HepG2 (cell line): ENCODE measurements at regions not wholly inside any gene's neighbourhood (a gene's known extent, or its start where the extent isn't known, plus 50 kb on each side); places are given as distances from the start of the nearest gene placed in this dataset.

Source experiments
- ATAC-seq: fragments of 200-7000 bp; cut with Tn5 transposase; 3 replicates; pipeline ENCODE4 v1.9.1; 2020; ENCODE audit warnings: mild to moderate bottlenecking, moderate library complexity
- BruUV-seq: library from RNA; stranded (reverse); fragments of 400-500 nt; replicated peaks from 2 replicates; lab custom pipeline; 2021; lab: Mats Ljungman, UMichigan
- CTCF ChIA-PET: fragments of 300-600 bp; formaldehyde crosslinking; extraction: SDS; loops from one replicate; lab custom pipeline; 2021; ENCODE audit warnings: low total read pairs, inconsistent platforms, low intra/inter-chr PET ratio; lab: Yijun Ruan, JAX
- POLR2A ChIA-PET: fragments of 350-600 bp; sonication (Branson Sonifier 250); formaldehyde crosslinking; loops from one replicate; lab custom pipeline; 2020; ENCODE audit warnings: antibody characterized with exemption, inconsistent platforms; lab: Yijun Ruan, JAX
- DNase-seq: peaks from one replicate; pipeline ENCODE4 v3.0.0-alpha.2; 2015; ENCODE audit warnings: low spot score
- FAIRE-seq: peaks from 3 replicates; lab custom pipeline; 2011; peaks lifted over from hg19 to GRCh38; lab: Jason Lieb, UNC
- H2AFZ ChIP-seq: one replicate; pipeline ENCODE4 v1.6.1; 2011; ENCODE audit warnings: low read length, inconsistent platforms
- H3K27ac ChIP-seq: fragments of 300-600 bp; 3 replicates; pipeline ENCODE4 v1.8.0; 2011; ENCODE audit warnings: mixed run types, mild to moderate bottlenecking, mixed read lengths, low read length, inconsistent platforms; ENCODE audit not compliant: insufficient read depth; ENCODE audit errors: extremely low read length
- H3K27me3 ChIP-seq, 2 experiments: fragments of 200-600 bp in 1 of 2; 2 replicates in 1 of 2; 3 replicates in 1 of 2; pipeline versions ENCODE4 v1.6.0 to v1.8.0; 2011; ENCODE audit warnings: low read length in 2 of 2, mild to moderate bottlenecking in 2 of 2, moderate library complexity in 2 of 2, inconsistent platforms in 1 of 2; ENCODE audit not compliant: insufficient read depth in 2 of 2, control insufficient read depth in 1 of 2
- H3K36me3 ChIP-seq, 2 experiments: fragments of 200-600 bp in 1 of 2; replicated peaks in 1 of 2; 2 replicates in 1 of 2; 3 replicates in 1 of 2; pipeline versions ENCODE4 v1.5.1 to v1.8.0; 2011; ENCODE audit warnings: low read length in 2 of 2, inconsistent platforms in 1 of 2; ENCODE audit not compliant: insufficient read depth in 2 of 2, control insufficient read depth in 1 of 2
- H3K4me1 ChIP-seq: 2 replicates; pipeline ENCODE4 v1.5.1; 2012; ENCODE audit warnings: low read length, inconsistent platforms; ENCODE audit not compliant: insufficient read depth
- H3K4me2 ChIP-seq: 2 replicates; pipeline ENCODE4 v1.6.0; 2011; ENCODE audit warnings: low read depth, low read length, inconsistent platforms
- H3K4me3 ChIP-seq, 3 experiments: fragments of 200-600 bp in 1 of 3; sonication (generic), shearing (Covaris generic) in 1 of 3; replicated peaks in 1 of 3; 2 replicates each; pipeline ENCODE4 v1.5.1; 2011 to 2016; ENCODE audit warnings: low read length in 3 of 3, inconsistent platforms in 2 of 3, low read depth in 2 of 3, mild to moderate bottlenecking in 2 of 3, control low read depth in 1 of 3, mixed read lengths in 1 of 3; ENCODE audit not compliant: insufficient read depth in 1 of 3
- H3K79me2 ChIP-seq: one replicate; pipeline ENCODE4 v1.6.1; 2011; ENCODE audit warnings: low read length, inconsistent platforms; ENCODE audit not compliant: insufficient read depth
- H3K9ac ChIP-seq: 2 replicates; pipeline ENCODE4 v1.6.0; 2011; ENCODE audit warnings: mild to moderate bottlenecking, low read depth, low read length, inconsistent platforms; ENCODE audit not compliant: insufficient read depth
- H3K9me3 ChIP-seq: 2 replicates; pipeline ENCODE4 v1.5.1; 2012; ENCODE audit warnings: mild to moderate bottlenecking, low read length
- H4K20me1 ChIP-seq: 2 replicates; pipeline ENCODE4 v1.6.0; 2011; ENCODE audit warnings: inconsistent platforms, mild to moderate bottlenecking, low read length, moderate library complexity; ENCODE audit not compliant: insufficient read depth
- CAMTA2 ChIP-seq: sonication (generic); formaldehyde crosslinking; IDR thresholded peaks from 2 replicates; pipeline ENCODE4 v1.4.0; 2020; ENCODE audit warnings: mild to moderate bottlenecking, missing genetic modification reagents, borderline replicate concordance
- KDM3A ChIP-seq: IDR thresholded peaks from 2 replicates; pipeline ENCODE4 v1.6.1; 2018; ENCODE audit warnings: low read depth, missing compliant biosample characterization
- MYNN ChIP-seq: sonication (generic); formaldehyde crosslinking; IDR thresholded peaks from 2 replicates; pipeline ENCODE4 v1.4.0; 2020; ENCODE audit warnings: mild to moderate bottlenecking, low read depth, missing genetic modification reagents
- NR2C2 ChIP-seq: sonication (generic); formaldehyde crosslinking; IDR thresholded peaks from 2 replicates; pipeline ENCODE4 v1.4.0; 2020; ENCODE audit warnings: missing genetic modification reagents, mild to moderate bottlenecking, moderate library complexity, borderline replicate concordance
- PLRG1 ChIP-seq: fragments of 450-650 bp; conservative IDR thresholded peaks from 2 replicates; pipeline ENCODE4 v1.6.1; 2016
- RBM22 ChIP-seq: fragments of 200-400 bp; formaldehyde crosslinking; optimal IDR thresholded peaks from 2 replicates; pipeline ENCODE3; 2017; ENCODE audit warnings: mild to moderate bottlenecking, low read length, moderate library complexity
- RFX3 ChIP-seq: IDR thresholded peaks from 2 replicates; pipeline ENCODE4 v1.6.1; 2016; ENCODE audit warnings: missing biosample characterization, missing genetic modification reagents
- RFX5 ChIP-seq: IDR thresholded peaks from 2 replicates; pipeline ENCODE4 v1.6.1; 2011; ENCODE audit warnings: low read depth, low read length, improper control_type of control experiment
- TBX2 ChIP-seq: sonication (generic); formaldehyde crosslinking; IDR thresholded peaks from 2 replicates; pipeline ENCODE4 v1.5.0; 2020; ENCODE audit warnings: missing genetic modification reagents, mild to moderate bottlenecking, borderline replicate concordance
- TGIF2 ChIP-seq: IDR thresholded peaks from 2 replicates; pipeline ENCODE4 v1.6.1; 2016; ENCODE audit warnings: control low read depth, missing compliant biosample characterization
- TOE1 ChIP-seq: sonication (generic); formaldehyde crosslinking; IDR thresholded peaks from 2 replicates; pipeline ENCODE4 v1.4.0; 2020; ENCODE audit warnings: mild to moderate bottlenecking, missing genetic modification reagents
- WIZ ChIP-seq: sonication (generic); formaldehyde crosslinking; IDR thresholded peaks from 2 replicates; pipeline ENCODE4 v1.5.1; 2020; ENCODE audit warnings: mild to moderate bottlenecking, missing genetic modification reagents
- YEATS2 ChIP-seq: sonication (generic); formaldehyde crosslinking; IDR thresholded peaks from 2 replicates; pipeline ENCODE4 v1.4.0; 2020; ENCODE audit warnings: missing genetic modification reagents, borderline replicate concordance
- ZNF121 ChIP-seq: sonication (generic); formaldehyde crosslinking; IDR thresholded peaks from 2 replicates; pipeline ENCODE4 v1.5.0; 2020; ENCODE audit warnings: mild to moderate bottlenecking, missing genetic modification reagents
- ZNF746 ChIP-seq: sonication (generic); formaldehyde crosslinking; IDR thresholded peaks from 2 replicates; pipeline ENCODE4 v1.8.0; 2022; ENCODE audit warnings: mild to moderate bottlenecking, missing genetic modification reagents
- ZNF83 ChIP-seq: sonication (generic); formaldehyde crosslinking; IDR thresholded peaks from 2 replicates; pipeline ENCODE4 v1.4.0; 2020; ENCODE audit warnings: missing genetic modification reagents, mild to moderate bottlenecking, borderline replicate concordance
- WGBS: methylation state at CpG from one replicate; pipeline ENCODE4 v1.1.6; 2017; ENCODE audit warnings: low lambda C conversion rate; 5-methylcytosine and 5-hydroxymethylcytosine counted together
- in situ Hi-C: cut with HindIII; loops from 2 replicates; pipeline ENCODE4 v1.10.0; 2017; ENCODE audit warnings: low pct_unique_long_range_greater_than_20kb; ENCODE audit not compliant: extremely low pct_ligation_motif_present
- intact Hi-C: fragments of 100-400 bp; cut with micrococcal nuclease; formaldehyde crosslinking; loops from one replicate; pipeline ENCODE4 v1.10.0; 2022; ENCODE audit not compliant: unreplicated experiment
- TF ChIP-seq, protein P1 (sequence below): sonication (generic); formaldehyde crosslinking; IDR thresholded peaks from 2 replicates; pipeline ENCODE4 v1.5.0; 2020; ENCODE audit warnings: mild to moderate bottlenecking, missing genetic modification reagents
- TF ChIP-seq, protein P2 (sequence below): sonication (generic); formaldehyde crosslinking; IDR thresholded peaks from 2 replicates; pipeline ENCODE4 v1.8.0; 2022; ENCODE audit warnings: mild to moderate bottlenecking, missing genetic modification reagents, borderline replicate concordance

DNA sequence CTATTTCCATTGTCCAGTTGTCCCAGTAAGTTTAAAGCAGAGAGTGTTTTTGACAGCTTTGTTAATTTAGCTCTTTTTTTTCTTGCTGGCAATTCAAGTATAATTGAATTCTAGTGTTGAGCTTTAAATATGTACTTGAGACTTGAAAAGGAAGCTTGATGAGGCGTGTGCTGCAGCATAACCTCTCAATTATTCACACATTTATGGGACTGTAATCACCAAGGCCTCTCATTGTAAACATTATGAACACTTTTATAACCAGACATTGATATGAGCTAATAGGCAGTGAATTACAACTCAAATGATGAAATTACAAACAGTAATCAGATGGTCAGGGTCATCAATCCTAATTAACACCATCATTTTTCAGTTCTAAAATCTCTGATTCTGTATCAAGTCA is 378.0 kb upstream of the DDHD1 start:
- intact Hi-C loops: loop anchor here (10.0 kb wide), 1 partner anchor 314 kb away; no protein-coding TSS in a partner anchor
- ChIA-PET POLR2A (no interaction called here), CTCF (no interaction called here)
- H3K27me3 ChIP-seq: no peaks in the 10 kb centered on the region
- H3K9ac ChIP-seq: no peak overlapping the region
- H3K79me2 ChIP-seq: no peaks in the 10 kb centered on the region
- BruUV-seq: no TSS peak
- no peak overlapping the region for H3K27ac ChIP-seq
- no peak for TF ChIP-seq WIZ (CRISPR knock-in tag)
- TF ChIP-seq, protein P1, sequence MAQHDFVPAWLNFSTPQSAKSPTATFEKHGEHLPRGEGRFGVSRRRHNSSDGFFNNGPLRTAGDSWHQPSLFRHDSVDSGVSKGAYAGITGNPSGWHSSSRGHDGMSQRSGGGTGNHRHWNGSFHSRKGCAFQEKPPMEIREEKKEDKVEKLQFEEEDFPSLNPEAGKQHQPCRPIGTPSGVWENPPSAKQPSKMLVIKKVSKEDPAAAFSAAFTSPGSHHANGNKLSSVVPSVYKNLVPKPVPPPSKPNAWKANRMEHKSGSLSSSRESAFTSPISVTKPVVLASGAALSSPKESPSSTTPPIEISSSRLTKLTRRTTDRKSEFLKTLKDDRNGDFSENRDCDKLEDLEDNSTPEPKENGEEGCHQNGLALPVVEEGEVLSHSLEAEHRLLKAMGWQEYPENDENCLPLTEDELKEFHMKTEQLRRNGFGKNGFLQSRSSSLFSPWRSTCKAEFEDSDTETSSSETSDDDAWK (CRISPR knock-in tag): no peak
- no peak for TF ChIP-seq CAMTA2 (CRISPR knock-in tag)
- no peak for TF ChIP-seq ZNF746
- no peak for TF ChIP-seq MYNN
- TF ChIP-seq, protein P2, sequence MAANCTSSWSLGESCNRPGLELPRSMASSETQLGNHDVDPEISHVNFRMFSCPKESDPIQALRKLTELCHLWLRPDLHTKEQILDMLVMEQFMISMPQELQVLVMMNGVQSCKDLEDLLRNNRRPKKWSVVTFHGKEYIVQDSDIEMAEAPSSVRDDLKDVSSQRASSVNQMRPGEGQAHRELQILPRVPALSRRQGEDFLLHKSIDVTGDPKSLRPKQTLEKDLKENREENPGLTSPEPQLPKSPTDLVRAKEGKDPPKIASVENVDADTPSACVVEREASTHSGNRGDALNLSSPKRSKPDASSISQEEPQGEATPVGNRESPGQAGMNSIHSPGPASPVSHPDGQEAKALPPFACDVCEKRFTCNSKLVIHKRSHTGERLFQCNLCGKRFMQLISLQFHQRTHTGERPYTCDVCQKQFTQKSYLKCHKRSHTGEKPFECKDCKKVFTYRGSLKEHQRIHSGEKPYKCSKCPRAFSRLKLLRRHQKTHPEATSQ: no peak
- TF ChIP-seq NR2C2: no peak
- no peak for TF ChIP-seq RFX3 (CRISPR knock-in tag)
- no peak for TF ChIP-seq TGIF2 (CRISPR knock-in tag)
- TF ChIP-seq ZNF121 (CRISPR knock-in tag): no peak
- TF ChIP-seq RFX5: no peak
- TF ChIP-seq TOE1 (CRISPR knock-in tag): no peak
- no peak for TF ChIP-seq ZNF83 (CRISPR knock-in tag)
- TF ChIP-seq RBM22: no peak
- TF ChIP-seq TBX2 (CRISPR knock-in tag): no peak
- no peak for TF ChIP-seq PLRG1
- TF ChIP-seq YEATS2 (CRISPR knock-in tag): no peak
- no peak for TF ChIP-seq KDM3A (CRISPR knock-in tag)
- H3K9me3 ChIP-seq: no peaks in the 10 kb centered on the region
- H4K20me1 ChIP-seq: no peaks in the 10 kb centered on the region
- ATAC-seq (no peak), FAIRE-seq (no peak), DNase-seq (no peak)
- no peaks in the 10 kb centered on the region; the same call in 1 of the 2 replicates for H3K4me1 ChIP-seq
- no peaks in the 10 kb centered on the region for H3K36me3 ChIP-seq
- no peak overlapping the region for H3K4me3 ChIP-seq
- in situ Hi-C loops: no loop called here
- WGBS: 73% methylated on average over 1 of the region's 1 CpG
- no peak overlapping the region for H3K4me2 ChIP-seq
- no peak overlapping the region for H2AFZ ChIP-seq
